Astrocyte of the spinal cord (primary cell): ENCODE measurements at regions not wholly inside any gene's neighbourhood (a gene's known extent, or its start where the extent isn't known, plus 50 kb on each side); places are given as distances from the start of the nearest gene placed in this dataset.
A peak's percentile ranks its signal among the peaks of the same experiment; 100 is the strongest.

Experiments
- DNase-seq: peaks from one replicate; pipeline ENCODE4 v3.0.0; 2011; ENCODE audit warnings: low read depth, low spot score
- H3K4me3 ChIP-seq: 2 replicates; pipeline ENCODE4 v1.5.1; 2011; ENCODE audit warnings: low read depth, mild to moderate bottlenecking, low read length, moderate library complexity
- in situ Hi-C: cut with HindIII; loops from 2 replicates; pipeline ENCODE4 v1.10.0; 2017; ENCODE audit warnings: low sequenced_read_pairs
- TF ChIP-seq, protein P1 (sequence below): IDR thresholded peaks from 2 replicates; pipeline ENCODE4 v1.5.1; 2012; ENCODE audit warnings: low read depth, mild to moderate bottlenecking, low read length, inconsistent platforms

GRCh38 chr3:194275291-194275690 lies 75.8 kb downstream of the CPN2 start:
- TF ChIP-seq, protein P1, sequence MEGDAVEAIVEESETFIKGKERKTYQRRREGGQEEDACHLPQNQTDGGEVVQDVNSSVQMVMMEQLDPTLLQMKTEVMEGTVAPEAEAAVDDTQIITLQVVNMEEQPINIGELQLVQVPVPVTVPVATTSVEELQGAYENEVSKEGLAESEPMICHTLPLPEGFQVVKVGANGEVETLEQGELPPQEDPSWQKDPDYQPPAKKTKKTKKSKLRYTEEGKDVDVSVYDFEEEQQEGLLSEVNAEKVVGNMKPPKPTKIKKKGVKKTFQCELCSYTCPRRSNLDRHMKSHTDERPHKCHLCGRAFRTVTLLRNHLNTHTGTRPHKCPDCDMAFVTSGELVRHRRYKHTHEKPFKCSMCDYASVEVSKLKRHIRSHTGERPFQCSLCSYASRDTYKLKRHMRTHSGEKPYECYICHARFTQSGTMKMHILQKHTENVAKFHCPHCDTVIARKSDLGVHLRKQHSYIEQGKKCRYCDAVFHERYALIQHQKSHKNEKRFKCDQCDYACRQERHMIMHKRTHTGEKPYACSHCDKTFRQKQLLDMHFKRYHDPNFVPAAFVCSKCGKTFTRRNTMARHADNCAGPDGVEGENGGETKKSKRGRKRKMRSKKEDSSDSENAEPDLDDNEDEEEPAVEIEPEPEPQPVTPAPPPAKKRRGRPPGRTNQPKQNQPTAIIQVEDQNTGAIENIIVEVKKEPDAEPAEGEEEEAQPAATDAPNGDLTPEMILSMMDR: no peak
- in situ Hi-C loops: no loop called here
- no peak for DNase-seq

DNA sequence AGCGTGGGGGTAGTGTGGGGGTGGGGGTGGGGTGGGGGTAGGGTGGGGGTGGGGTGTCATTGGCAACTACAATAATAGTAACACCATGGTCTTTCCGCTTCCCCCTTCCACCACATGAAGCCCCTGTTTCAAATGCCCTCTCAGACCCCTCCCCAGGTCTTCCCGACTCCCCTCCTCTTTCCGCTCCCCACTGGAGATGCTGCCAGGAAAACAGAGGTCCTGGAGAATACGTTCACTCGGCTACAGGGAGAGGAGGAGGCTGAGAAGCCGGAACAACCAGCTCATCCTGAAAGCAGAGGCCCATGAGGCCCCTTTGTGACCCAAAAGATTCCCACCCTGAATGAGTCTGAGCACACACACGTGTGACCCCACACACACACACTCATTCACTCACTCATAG lies 75.4 kb downstream of the CPN2 start:
- in situ Hi-C loops: no loop called here
- no peak overlapping the region for H3K4me3 ChIP-seq
- DNase-seq: no peak
- TF ChIP-seq, protein P1: no peak

More at GRCh38 chr3:194275291-194275690, 75.8 kb downstream of the CPN2 start:
- H3K4me3 ChIP-seq: no peak overlapping the region

- in situ Hi-C loops: no loop called here
- no peak overlapping the region for H3K4me3 ChIP-seq
- TF ChIP-seq, protein P1: no peak
- DNase-seq: no peak
These were observed 74.4 kb downstream of the CPN2 start for GRCh38 chr3:194276768-194277103.

DNA sequence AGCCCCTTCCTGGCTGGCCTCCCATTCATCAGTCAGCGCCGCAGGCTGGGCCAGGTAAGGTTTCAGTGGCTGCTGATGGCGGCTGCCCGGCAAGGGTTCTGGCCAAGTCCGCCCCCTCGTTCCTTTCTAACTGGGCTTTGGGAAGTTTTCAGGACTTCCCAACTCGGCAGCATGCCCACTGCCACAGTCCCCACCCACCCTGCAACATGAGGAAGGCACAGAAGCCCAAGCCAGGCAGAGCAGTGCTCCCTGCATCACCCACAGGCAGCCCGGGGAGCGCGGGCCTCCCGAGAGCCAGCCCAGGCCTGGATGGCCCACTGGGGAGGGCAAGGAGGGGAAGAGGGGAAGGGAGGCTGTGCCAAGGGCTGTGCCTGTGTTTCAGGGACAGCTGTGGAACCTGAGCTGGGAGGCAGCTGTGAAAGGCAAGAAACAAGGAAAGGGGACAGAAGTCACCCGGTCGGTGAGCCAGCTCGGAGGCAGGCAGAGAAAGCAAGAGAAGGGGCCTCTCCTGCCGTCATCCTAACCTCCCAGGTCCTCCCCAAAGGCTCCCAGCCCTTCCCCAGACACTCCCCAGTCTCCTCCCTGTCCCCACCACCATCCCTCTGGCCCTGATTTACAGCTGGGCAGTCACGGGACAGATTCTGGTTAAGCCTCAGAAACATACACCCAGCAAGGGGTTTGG lies 73.9 kb downstream of the CPN2 start:
- TF ChIP-seq, protein P1: no peak
- in situ Hi-C loops: no loop called here
- DNase-seq: peak; percentile 55
- H3K4me3 ChIP-seq: no peak overlapping the region

DNA sequence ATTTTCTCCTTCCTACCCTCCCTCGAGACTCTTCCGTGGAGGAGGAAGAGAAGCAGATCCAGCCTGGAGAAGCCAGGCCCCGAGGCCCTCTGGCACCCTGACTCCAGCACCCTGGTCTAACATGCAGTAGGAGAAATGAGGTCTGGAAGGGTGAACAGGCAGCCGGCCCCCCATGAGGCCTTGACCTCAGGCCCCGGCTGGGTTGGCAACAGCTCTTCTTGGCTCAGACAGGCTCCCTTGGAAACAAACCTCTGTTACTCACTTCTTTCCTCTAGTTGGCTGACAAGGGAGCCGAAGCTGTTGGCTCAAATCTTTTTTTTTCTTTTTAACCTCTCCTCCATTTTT lies 73.4 kb downstream of the CPN2 start:
- peak; percentile 75 for DNase-seq
- in situ Hi-C loops: no loop called here
- H3K4me3 ChIP-seq: no peak overlapping the region
- TF ChIP-seq, protein P1: no peak

DNA sequence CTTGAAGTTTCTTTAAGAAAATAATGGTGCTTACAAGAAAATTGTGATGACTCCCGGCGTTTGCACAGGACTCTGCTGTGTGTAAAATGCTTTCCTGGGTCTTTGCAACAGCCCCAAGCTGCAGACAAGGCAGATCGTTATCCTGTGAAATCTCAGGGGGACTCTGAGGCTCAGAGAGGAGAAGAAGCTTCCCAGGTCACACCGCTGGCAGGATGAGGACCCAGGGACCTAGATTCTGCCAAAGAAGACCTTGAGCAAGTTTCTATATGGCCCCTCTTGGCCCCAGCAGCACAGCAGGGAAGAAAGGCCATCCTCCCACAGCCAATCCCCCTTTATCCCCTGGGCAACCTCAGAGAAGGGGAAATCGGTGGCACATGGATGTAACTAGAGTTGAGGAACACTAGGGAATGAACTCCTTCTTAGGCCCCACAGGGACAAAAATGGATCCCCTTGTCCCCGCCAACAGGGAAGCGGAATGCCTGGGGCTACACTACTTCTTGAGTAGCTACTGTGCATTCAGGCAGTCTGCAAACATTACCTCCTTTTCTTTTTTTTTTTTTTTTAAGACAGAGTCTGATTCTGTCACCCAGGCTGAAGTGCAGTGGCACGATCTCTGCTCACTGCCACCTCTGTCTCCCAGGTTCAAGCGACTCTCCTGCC lies 72.8 kb downstream of the CPN2 start:
- in situ Hi-C loops: no loop called here
- DNase-seq: no peak
- TF ChIP-seq, protein P1: no peak
- H3K4me3 ChIP-seq: no peak overlapping the region
